ENCODE measurements at regions not wholly inside any gene's neighbourhood (a gene's known extent, or its start where the extent isn't known, plus 50 kb on each side); places are given as distances from the start of the nearest gene placed in this dataset.

DNA sequence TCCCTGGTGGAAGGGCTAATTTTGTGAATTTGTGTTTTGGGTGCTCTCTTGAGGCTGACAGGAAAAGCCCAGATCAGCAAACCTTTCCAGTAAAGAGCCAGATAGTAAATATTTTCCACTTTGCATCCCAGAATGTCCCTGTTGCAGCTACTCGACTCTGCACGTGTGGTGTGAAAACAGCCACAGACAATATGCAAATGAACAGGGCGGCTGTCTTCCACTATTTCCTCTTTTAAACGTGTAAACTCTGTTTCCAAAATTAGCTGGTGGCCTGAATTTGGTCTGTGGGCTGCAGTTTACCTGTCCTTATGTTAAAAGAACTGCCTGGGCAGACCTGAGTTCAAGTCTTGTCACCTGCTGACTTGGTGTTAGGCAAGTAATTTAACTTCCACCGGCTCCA, 202.7 kb downstream of the EDEM1 start:
- no peak overlapping the region for H3K4me3 ChIP-seq (ENCODE audit: low read depth, low read length)
- no peak for DNase-seq (ENCODE audit: low read depth)
- TF ChIP-seq, protein P1, sequence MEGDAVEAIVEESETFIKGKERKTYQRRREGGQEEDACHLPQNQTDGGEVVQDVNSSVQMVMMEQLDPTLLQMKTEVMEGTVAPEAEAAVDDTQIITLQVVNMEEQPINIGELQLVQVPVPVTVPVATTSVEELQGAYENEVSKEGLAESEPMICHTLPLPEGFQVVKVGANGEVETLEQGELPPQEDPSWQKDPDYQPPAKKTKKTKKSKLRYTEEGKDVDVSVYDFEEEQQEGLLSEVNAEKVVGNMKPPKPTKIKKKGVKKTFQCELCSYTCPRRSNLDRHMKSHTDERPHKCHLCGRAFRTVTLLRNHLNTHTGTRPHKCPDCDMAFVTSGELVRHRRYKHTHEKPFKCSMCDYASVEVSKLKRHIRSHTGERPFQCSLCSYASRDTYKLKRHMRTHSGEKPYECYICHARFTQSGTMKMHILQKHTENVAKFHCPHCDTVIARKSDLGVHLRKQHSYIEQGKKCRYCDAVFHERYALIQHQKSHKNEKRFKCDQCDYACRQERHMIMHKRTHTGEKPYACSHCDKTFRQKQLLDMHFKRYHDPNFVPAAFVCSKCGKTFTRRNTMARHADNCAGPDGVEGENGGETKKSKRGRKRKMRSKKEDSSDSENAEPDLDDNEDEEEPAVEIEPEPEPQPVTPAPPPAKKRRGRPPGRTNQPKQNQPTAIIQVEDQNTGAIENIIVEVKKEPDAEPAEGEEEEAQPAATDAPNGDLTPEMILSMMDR (IDR thresholded peaks at IDR 0.05; ENCODE audit: control insufficient read depth, extremely low read depth, insufficient read depth): no peak

DNA sequence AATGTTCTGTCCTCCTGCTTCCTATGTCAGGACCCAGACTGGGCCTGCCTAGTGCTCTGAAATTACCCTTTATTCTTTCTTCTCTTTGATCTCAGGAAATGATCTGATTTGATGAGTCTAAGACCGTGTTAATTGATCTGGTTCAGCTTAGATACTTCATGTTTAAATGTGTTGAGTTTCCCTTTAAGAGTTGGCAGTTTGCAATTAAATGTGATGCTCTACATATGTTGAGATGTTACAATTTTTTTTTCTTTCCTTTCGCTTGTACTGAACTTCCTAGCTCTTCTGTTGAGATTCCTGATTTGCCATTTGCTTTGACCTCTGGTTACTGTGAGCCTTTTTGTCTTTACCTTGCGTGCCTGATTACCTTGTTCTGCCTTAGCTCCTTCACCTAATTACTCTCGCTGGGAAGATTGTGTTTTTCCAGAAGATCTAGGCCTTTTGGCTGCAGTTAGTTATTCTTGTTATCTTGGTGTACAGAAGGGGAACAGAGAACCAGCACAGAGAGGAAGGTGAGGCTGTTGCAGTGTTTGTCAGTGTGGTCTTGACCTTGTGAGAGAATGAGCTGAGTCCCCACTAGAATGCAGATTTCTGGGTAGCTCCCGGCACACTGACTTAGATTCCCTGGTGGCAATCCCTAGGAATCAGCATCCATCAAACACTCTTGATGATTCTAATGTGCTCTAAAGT, 203.6 kb downstream of the EDEM1 start:
- no peak overlapping the region for H3K4me3 ChIP-seq (ENCODE audit: low read depth, low read length)
- DNase-seq (ENCODE audit: low read depth): no peak
- TF ChIP-seq, protein P1 (IDR thresholded peaks at IDR 0.05; ENCODE audit: control insufficient read depth, extremely low read depth, insufficient read depth): no peak

DNA sequence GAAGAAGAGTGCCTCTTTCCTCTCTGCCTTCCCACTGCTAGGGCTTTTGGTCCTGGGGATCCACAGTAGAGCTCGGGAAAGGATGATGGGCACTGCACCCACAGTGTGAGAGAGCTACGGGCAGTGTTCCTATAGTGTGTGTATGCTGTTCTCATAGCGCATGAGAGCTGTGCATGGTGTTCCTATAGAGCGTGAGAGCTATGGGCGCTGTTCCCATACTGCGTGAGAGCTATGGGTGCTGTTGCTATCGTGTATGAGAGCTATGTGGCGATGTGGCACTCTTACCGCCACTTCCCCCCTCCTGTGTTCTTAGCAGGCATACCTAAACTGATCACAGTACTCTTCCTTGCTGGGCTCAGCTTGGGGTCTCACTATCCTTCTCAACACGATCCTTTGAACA, 213.5 kb downstream of the EDEM1 start:
- TF ChIP-seq, protein P1 (IDR thresholded peaks at IDR 0.05; ENCODE audit: control insufficient read depth, extremely low read depth, insufficient read depth): no peak
- no peak overlapping the region for H3K4me3 ChIP-seq (ENCODE audit: low read depth, low read length)
- DNase-seq (ENCODE audit: low read depth): no peak

DNA sequence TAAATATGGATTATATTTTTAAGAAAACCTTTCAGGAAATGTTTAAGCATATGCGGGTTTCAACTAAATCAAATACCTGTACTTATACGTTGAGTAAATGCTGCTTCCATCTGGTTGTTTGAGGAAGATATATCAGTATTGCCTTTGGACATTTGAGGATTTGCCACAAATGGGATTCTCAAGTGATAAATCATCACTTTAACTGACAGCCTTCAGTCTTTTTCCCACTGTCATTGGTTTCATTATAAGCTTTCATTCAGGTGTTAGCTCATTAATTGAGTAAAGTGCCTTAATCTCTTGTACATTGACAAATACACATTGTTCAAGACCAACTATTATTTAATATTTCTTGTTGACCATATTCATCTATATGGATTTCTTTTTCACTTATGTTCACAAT, 217.2 kb downstream of the EDEM1 start:
- TF ChIP-seq, protein P1 (IDR thresholded peaks at IDR 0.05; ENCODE audit: control insufficient read depth, extremely low read depth, insufficient read depth): no peak
- DNase-seq (ENCODE audit: low read depth): no peak
- no peak overlapping the region for H3K4me3 ChIP-seq (ENCODE audit: low read depth, low read length)

DNA sequence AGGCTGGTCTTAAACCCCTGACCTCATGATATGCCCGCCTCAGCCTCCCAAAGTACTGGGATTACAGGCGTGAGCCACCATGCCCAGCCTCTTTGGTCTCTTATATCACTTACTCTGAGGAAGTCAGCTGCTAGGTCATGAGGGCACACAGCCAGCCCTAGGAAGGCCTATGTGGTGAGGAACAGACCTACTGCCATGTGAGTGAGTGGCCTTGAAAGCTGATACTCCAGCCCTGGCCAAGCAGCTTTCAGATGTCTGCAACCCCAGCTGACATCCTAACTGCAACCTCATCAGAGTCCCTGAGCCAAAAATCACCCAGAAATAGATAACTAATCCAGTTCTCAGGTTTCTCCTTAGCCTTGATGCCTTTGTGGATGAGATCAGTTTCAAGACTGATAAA, 224.3 kb downstream of the EDEM1 start:
- no peak overlapping the region for H3K4me3 ChIP-seq (ENCODE audit: low read depth, low read length)
- TF ChIP-seq, protein P1 (IDR thresholded peaks at IDR 0.05; ENCODE audit: control insufficient read depth, extremely low read depth, insufficient read depth): no peak
- DNase-seq (ENCODE audit: low read depth): no peak

DNA sequence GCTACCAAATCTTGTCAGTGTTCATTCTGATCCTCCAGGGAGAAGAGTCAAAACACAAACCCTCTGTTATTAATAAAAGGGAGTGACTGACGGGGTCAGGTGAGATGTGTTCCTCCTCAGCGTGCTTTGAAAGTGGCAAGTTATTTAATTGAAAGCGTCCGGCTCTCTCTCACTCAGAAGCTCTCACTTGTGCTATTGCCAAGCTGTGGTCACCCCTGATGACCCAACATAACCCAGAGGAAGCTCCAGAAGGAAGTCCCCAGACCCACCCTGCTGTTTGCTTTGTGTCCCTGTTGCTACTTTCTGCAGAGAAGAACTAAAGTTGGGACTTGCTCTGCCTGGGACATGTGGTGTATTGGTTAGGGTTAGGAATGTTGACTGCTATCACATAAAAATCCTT, 235.6 kb downstream of the EDEM1 start:
- DNase-seq (ENCODE audit: low read depth): no peak
- H3K4me3 ChIP-seq (ENCODE audit: low read depth, low read length): no peak overlapping the region
- TF ChIP-seq, protein P1 (IDR thresholded peaks at IDR 0.05; ENCODE audit: control insufficient read depth, extremely low read depth, insufficient read depth): no peak

DNA sequence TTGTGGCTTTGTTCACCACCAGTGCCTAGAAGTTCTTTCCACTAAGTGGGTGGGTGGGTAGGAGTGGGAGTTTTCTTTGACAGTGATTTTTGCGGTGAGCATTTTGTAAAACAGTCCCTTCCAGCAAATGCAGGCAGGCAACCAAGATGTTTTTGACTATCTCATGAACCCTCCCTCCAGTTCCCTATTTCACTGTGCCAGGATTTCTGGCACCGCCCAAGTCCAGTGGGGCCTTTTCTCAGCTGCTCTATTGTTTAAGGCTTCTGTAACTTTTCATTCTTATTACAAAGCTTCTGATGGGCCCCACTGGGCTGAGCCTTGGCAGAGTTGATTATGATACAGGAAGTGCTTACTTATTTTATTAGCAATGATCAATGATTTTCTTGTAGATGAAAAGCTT, 236.0 kb downstream of the EDEM1 start:
- TF ChIP-seq, protein P1 (IDR thresholded peaks at IDR 0.05; ENCODE audit: control insufficient read depth, extremely low read depth, insufficient read depth): no peak
- DNase-seq (ENCODE audit: low read depth): no peak
- no peak overlapping the region for H3K4me3 ChIP-seq (ENCODE audit: low read depth, low read length)
